HCT116 (cell line): ENCODE measurements at regions not wholly inside any gene's neighbourhood (a gene's known extent, or its start where the extent isn't known, plus 50 kb on each side); places are given as distances from the start of the nearest gene placed in this dataset.
A peak's percentile ranks its signal among the peaks of the same experiment; 100 is the strongest.

Source experiments
- ATAC-seq: fragments of 200-7000 bp; cut with Tn5 transposase; 2 replicates; pipeline ENCODE4 v1.9.1; 2020; ENCODE audit warnings: mild to moderate bottlenecking, moderate library complexity
- BruUV-seq: library from RNA; stranded (reverse); fragments of 400-500 nt; replicated peaks from 2 replicates; lab custom pipeline; 2021; lab: Mats Ljungman, UMichigan
- CTCF ChIA-PET: fragments of 300-600 bp; sonication (Branson Sonifier 250); formaldehyde crosslinking; loops from one replicate; lab custom pipeline; 2021; ENCODE audit warnings: antibody characterized with exemption; lab: Charles Lee
- POLR2A ChIA-PET: fragments of 300-600, 350-600 bp; sonication (Branson Sonifier 250); formaldehyde crosslinking; loops from one replicate; lab custom pipeline; 2021; ENCODE audit warnings: antibody characterized with exemption; lab: Charles Lee
- RAD21 ChIA-PET, 2 experiments: fragments of 300-600 bp; sonication (Branson Sonifier 250); formaldehyde crosslinking; loops; one replicate each; lab custom pipeline; 2023; ENCODE audit warnings: low total read pairs in 2 of 2; ENCODE audit not compliant: uncharacterized antibody in 2 of 2, unreplicated experiment in 2 of 2, low non-redundant PET in 1 of 2; lab: Charles Lee
- DNase-seq: peaks from one replicate; pipeline ENCODE4 v3.0.0-alpha.2; 2010; ENCODE audit warnings: low read depth, low spot score
- H2AFZ ChIP-seq: fragments of 200-600 bp; shearing (Covaris generic), sonication (generic); 2 replicates; pipeline ENCODE4 v1.6.1; 2017; ENCODE audit warnings: low read depth, mixed run types, mixed read lengths, antibody characterized with exemption, low read length; ENCODE audit not compliant: poor library complexity, severe bottlenecking
- H3K27ac ChIP-seq: 2 replicates; pipeline ENCODE4 v1.5.1; 2012; ENCODE audit warnings: low read depth, low read length
- H3K27me3 ChIP-seq: fragments of 200-600 bp; sonication (generic); 2 replicates; pipeline ENCODE4 v1.6.1; 2016; ENCODE audit warnings: mixed run types, low read length, mixed read lengths; ENCODE audit not compliant: insufficient read depth
- H3K36me3 ChIP-seq, 2 experiments: fragments of 200-500 bp in 1 of 2; fragments of 200-600 bp in 1 of 2; sonication (Bioruptor generic) in 1 of 2; sonication (generic) in 1 of 2; 2 replicates each; pipeline versions ENCODE4 v1.5.1 to v1.6.1; 2014 to 2016; ENCODE audit warnings: low read length in 2 of 2, inconsistent platforms in 1 of 2, mixed read lengths in 1 of 2, mixed run types in 1 of 2; ENCODE audit not compliant: insufficient read depth in 2 of 2, control insufficient read depth in 1 of 2
- H3K4me1 ChIP-seq, 2 experiments: fragments of 200-600 bp in 1 of 2; sonication (generic) in 1 of 2; 2 replicates each; pipeline versions ENCODE4 v1.5.1 to v1.6.1; 2012 to 2017; ENCODE audit warnings: low read length in 2 of 2, inconsistent platforms in 1 of 2, mild to moderate bottlenecking in 1 of 2, mixed read lengths in 1 of 2, mixed run types in 1 of 2, moderate library complexity in 1 of 2; ENCODE audit not compliant: insufficient read depth in 2 of 2, control insufficient read depth in 1 of 2
- H3K4me2 ChIP-seq: fragments of 200-600 bp; sonication (generic); 2 replicates; pipeline ENCODE4 v1.6.1; 2017; ENCODE audit warnings: mixed run types, low read length, mixed read lengths
- H3K4me3 ChIP-seq, 2 experiments: fragments of 200-600 bp in 1 of 2; sonication (generic) in 1 of 2; replicated peaks in 1 of 2; 2 replicates each; pipeline ENCODE4 v1.5.1; 2011 to 2016; ENCODE audit warnings: low read length in 2 of 2, control low read depth in 1 of 2, low read depth in 1 of 2, mild to moderate bottlenecking in 1 of 2, mixed read lengths in 1 of 2, mixed run types in 1 of 2
- H3K79me2 ChIP-seq: fragments of 200-600 bp; sonication (generic); 2 replicates; pipeline ENCODE4 v1.6.1; 2017; ENCODE audit warnings: mild to moderate bottlenecking, mixed run types, low read length, moderate library complexity, mixed read lengths; ENCODE audit not compliant: insufficient read depth
- H3K9ac ChIP-seq: fragments of 200-600 bp; sonication (generic); 2 replicates; pipeline ENCODE4 v1.6.1; 2016; ENCODE audit warnings: low read length, mixed read lengths
- H3K9me2 ChIP-seq: fragments of 200-600 bp; sonication (generic), shearing (Covaris generic); 2 replicates; pipeline ENCODE4 v1.6.1; 2017; ENCODE audit warnings: mixed run types, mild to moderate bottlenecking, moderate library complexity; ENCODE audit not compliant: insufficient read depth
- H3K9me3 ChIP-seq, 2 experiments: fragments of 200-500 bp in 1 of 2; fragments of 200-600 bp in 1 of 2; sonication (Bioruptor generic) in 1 of 2; sonication (generic) in 1 of 2; 2 replicates each; pipeline ENCODE4 v1.6.1; 2014 to 2017; ENCODE audit warnings: low read length in 2 of 2, mixed read lengths in 2 of 2, inconsistent platforms in 1 of 2, low read depth in 1 of 2, mild to moderate bottlenecking in 1 of 2, mixed run types in 1 of 2, moderate library complexity in 1 of 2; ENCODE audit not compliant: control insufficient read depth in 1 of 2, insufficient read depth in 1 of 2
- H4K20me1 ChIP-seq: fragments of 200-600 bp; sonication (generic), shearing (Covaris generic); 2 replicates; pipeline ENCODE4 v1.6.1; 2017; ENCODE audit warnings: mixed run types, mild to moderate bottlenecking, moderate library complexity; ENCODE audit not compliant: insufficient read depth
- CEBPB ChIP-seq: IDR thresholded peaks from 2 replicates; pipeline ENCODE4 v1.6.1; 2012; ENCODE audit warnings: low read depth
- ELF1 ChIP-seq: IDR thresholded peaks from 2 replicates; pipeline ENCODE4 v1.6.1; 2012; ENCODE audit warnings: low read depth, borderline replicate concordance
- FOSL1 ChIP-seq: IDR thresholded peaks from 2 replicates; pipeline ENCODE4 v1.6.1; 2012; ENCODE audit warnings: low read depth
- JUND ChIP-seq: IDR thresholded peaks from 2 replicates; pipeline ENCODE4 v1.6.1; 2012
- POLR2AphosphoS5 ChIP-seq: IDR thresholded peaks from 2 replicates; pipeline ENCODE4 v1.6.1; 2011; ENCODE audit warnings: mild to moderate bottlenecking, low read depth, low read length, moderate library complexity
- RAD21 ChIP-seq: IDR thresholded peaks from 2 replicates; pipeline ENCODE4 v1.6.1; 2012; ENCODE audit warnings: low read depth, mild to moderate bottlenecking
- SIN3A ChIP-seq: IDR thresholded peaks from 2 replicates; pipeline ENCODE4 v1.6.1; 2012; ENCODE audit warnings: low read depth
- SP1 ChIP-seq: IDR thresholded peaks from 2 replicates; pipeline ENCODE4 v1.6.1; 2012; ENCODE audit warnings: low read depth
- SRF ChIP-seq: IDR thresholded peaks from 2 replicates; pipeline ENCODE4 v1.6.1; 2012; ENCODE audit warnings: low read depth
- TCF7L2 ChIP-seq: IDR thresholded peaks from 2 replicates; pipeline ENCODE4 v1.7.0; 2011; ENCODE audit warnings: borderline replicate concordance, inconsistent platforms; ENCODE audit not compliant: insufficient read depth, insufficient read length; ENCODE audit errors: extremely low read depth
- ZFX ChIP-seq: fragments of 450-650 bp; IDR thresholded peaks from 2 replicates; pipeline ENCODE4 v1.6.1; 2017
- ZNF274 ChIP-seq: fragments of 200-500 bp; sonication (Bioruptor generic); IDR thresholded peaks from 2 replicates; pipeline ENCODE4 v1.6.1; 2014; ENCODE audit warnings: mild to moderate bottlenecking, low read depth, low read length, inconsistent platforms
- intact Hi-C: fragments of 100-400 bp; cut with micrococcal nuclease; formaldehyde crosslinking; loops from 2 replicates; pipeline ENCODE4 v1.10.0; 2022
- TF ChIP-seq, protein P1 (sequence below), 3 experiments: fragments of 200-600 bp in 1 of 3; sonication (generic) in 1 of 3; IDR thresholded peaks in 2 of 3; conservative IDR thresholded peaks in 1 of 3; 2 replicates each; pipeline ENCODE4 v1.5.1; 2012 to 2017; ENCODE audit warnings: low read depth in 2 of 3, low read length in 2 of 3, antibody characterized with exemption in 1 of 3, borderline replicate concordance in 1 of 3, control low read depth in 1 of 3, mild to moderate bottlenecking in 1 of 3, mixed read lengths in 1 of 3, mixed run types in 1 of 3, moderate library complexity in 1 of 3; ENCODE audit not compliant: insufficient read depth in 1 of 3
- TF ChIP-seq, protein P2 (sequence below): IDR thresholded peaks from 2 replicates; pipeline ENCODE4 v1.6.1; 2012

DNA sequence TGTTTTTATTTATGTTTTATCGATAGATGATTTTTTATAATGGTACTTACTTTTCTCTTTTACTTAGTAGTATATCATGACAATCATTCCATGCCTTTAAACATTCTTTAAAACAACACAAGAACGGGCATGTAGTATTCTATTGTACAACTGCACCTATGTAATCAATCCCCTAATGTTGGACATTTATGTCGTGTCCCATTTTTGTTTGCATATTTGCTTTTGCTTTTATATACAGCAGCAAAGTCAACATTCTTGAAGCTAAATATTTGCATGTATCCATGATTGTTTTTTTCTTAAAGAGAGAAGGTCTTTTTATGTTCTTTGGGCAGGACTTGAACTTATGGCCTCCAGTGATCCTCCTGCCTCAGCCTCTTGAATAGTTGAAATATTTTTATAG, 527.0 kb upstream of the CLINT1 start (continued):
- TF ChIP-seq, protein P1, sequence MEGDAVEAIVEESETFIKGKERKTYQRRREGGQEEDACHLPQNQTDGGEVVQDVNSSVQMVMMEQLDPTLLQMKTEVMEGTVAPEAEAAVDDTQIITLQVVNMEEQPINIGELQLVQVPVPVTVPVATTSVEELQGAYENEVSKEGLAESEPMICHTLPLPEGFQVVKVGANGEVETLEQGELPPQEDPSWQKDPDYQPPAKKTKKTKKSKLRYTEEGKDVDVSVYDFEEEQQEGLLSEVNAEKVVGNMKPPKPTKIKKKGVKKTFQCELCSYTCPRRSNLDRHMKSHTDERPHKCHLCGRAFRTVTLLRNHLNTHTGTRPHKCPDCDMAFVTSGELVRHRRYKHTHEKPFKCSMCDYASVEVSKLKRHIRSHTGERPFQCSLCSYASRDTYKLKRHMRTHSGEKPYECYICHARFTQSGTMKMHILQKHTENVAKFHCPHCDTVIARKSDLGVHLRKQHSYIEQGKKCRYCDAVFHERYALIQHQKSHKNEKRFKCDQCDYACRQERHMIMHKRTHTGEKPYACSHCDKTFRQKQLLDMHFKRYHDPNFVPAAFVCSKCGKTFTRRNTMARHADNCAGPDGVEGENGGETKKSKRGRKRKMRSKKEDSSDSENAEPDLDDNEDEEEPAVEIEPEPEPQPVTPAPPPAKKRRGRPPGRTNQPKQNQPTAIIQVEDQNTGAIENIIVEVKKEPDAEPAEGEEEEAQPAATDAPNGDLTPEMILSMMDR (IDR thresholded peaks at IDR 0.05 in 2 of 3, conservative IDR thresholded peaks at IDR 0.05 in 1 of 3; ENCODE audit: borderline replicate concordance in 1 of 3, insufficient read depth in 1 of 3, low read depth in 2 of 3, low read length in 2 of 3): no peak
- TF ChIP-seq FOSL1 (no peak), SIN3A (no peak), SRF (no peak), JUND (no peak), TCF7L2 (no peak), POLR2AphosphoS5 (no peak)
- TF ChIP-seq, protein P2, sequence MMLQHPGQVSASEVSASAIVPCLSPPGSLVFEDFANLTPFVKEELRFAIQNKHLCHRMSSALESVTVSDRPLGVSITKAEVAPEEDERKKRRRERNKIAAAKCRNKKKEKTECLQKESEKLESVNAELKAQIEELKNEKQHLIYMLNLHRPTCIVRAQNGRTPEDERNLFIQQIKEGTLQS: no peak

DNA sequence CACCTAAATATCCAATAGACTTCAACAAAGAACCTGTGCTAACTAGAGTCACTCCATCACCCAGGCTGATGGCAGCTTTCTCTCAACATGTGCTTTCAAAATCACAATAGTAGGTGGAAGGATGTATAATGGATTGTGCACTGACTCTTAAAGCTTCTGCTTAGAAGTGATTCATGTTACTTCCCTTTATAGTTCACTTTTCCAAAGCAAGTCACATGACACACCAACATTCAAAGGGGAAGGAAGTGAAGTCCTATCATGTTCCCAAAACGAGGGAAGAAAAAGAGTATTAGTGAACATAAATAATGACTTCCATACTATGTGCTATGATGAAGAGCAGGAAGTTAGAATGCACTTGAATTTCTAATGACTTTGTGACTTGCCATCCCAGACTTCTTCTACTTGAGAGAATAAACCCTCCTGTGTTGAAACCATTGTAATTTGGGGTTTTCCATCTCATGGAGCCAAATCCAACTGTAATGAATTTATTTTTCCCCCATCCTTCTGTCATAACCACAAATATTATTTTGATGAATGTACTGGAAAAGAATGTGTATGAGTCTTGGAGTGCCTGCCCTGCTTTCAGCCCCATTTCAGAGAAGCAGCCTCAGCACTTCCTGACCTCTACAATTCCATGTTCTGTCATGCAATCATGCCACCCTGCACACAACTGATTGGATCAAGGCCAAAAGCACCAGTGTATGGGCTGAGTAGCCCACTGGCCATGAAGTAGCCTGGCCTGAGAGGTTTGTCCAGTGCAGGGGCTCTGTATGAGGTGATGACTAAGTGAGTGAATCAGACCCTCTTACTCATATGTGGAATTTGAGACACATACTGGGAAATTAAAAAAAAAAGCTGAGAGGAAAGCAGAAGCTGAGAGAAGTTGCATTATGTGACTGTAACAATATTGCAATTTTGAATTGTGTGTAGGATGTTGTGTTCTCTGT, 525.9 kb upstream of the CLINT1 start:
- Histone ChIP-seq H3K9me2 (no peaks in the 10 kb centered on the region), H4K20me1 (no peaks in the 10 kb centered on the region), H3K4me2 (peak overlapping the region; percentile 27; the same call in 1 of the 2 replicates), H2AFZ (no peak overlapping the region), H3K36me3 (no peaks in the 10 kb centered on the region), H3K9me3 (no peaks in the 10 kb centered on the region), H3K4me1 (peaks cover 0 to 20% of the 10 kb centered on the region in 2 experiments; a peak in 2 of 4 replicates), H3K4me3 (no peak overlapping the region), H3K9ac (no peak overlapping the region), H3K27me3 (peaks cover 5% of the 10 kb centered on the region; the same call in 1 of the 2 replicates), H3K27ac (no peak overlapping the region), H3K79me2 (no peaks in the 10 kb centered on the region)
- DNase-seq (peak; percentile 19), ATAC-seq (no peak; the same call in 1 of the 2 replicates)
- CTCF ChIA-PET: no interaction called here
- RAD21 ChIA-PET: no interaction called here
- BruUV-seq: no TSS peak
- intact Hi-C loops: no loop called here
- POLR2A ChIA-PET: no interaction called here
- TF ChIP-seq RAD21 (no peak), SP1 (peak; percentile 43; the same call in 1 of the 2 replicates), ELF1 (no peak), ZFX (no peak), FOSL1 (peak; percentile 91), CEBPB (0 out of 2 replicates have a peak, but pooled peaks have one; percentile 29), ZNF274 (no peak), JUND (peak; percentile 68; the same call in 1 of the 2 replicates), SRF (peak; percentile 51; the same call in 1 of the 2 replicates), POLR2AphosphoS5 (no peak)
